ENCODE measurements at regions not wholly inside any gene's neighbourhood (a gene's known extent, or its start where the extent isn't known, plus 50 kb on each side); places are given as distances from the start of the nearest gene placed in this dataset.

- TF ChIP-seq FOXM1 (IDR thresholded peaks at IDR 0.05; ENCODE audit: borderline replicate concordance) (no peak), ARNT (IDR thresholded peaks at IDR 0.05) (no peak), FOXA1 (IDR thresholded peaks at IDR 0.05) (no peak), TARDBP (IDR thresholded peaks at IDR 0.05) (no peak), NFRKB (IDR thresholded peaks at IDR 0.05) (no peak), FOXK2 (IDR thresholded peaks at IDR 0.05) (no peak), SUZ12 (IDR thresholded peaks at IDR 0.05) (no peak), CTBP1 (IDR thresholded peaks at IDR 0.05; ENCODE audit: borderline replicate concordance) (no peak), ELF4 (IDR thresholded peaks at IDR 0.05) (no peak), SP1 (IDR thresholded peaks at IDR 0.05) (no peak)
Measured at GRCh38 chr4:103402198-103402597, 204.1 kb upstream of the CENPE start.

All from HEK293T (cell line).